ENCODE measurements at regions not wholly inside any gene's neighbourhood (a gene's known extent, or its start where the extent isn't known, plus 50 kb on each side); places are given as distances from the start of the nearest gene placed in this dataset.
A peak's percentile ranks its signal among the peaks of the same experiment; 100 is the strongest.
"Not testable (repeated sequence)": the region's sequence is repeated elsewhere in the genome, so short reads cannot be mapped to it uniquely, and the experiment has no call there.

- no peak overlapping the region for H3K27ac ChIP-seq (ENCODE audit: low read depth in 1 of 2, low read length in 1 of 2)
These were observed 479.0 kb downstream of the RAP2B start for GRCh38 chr3:153640689-153641665.

DNA sequence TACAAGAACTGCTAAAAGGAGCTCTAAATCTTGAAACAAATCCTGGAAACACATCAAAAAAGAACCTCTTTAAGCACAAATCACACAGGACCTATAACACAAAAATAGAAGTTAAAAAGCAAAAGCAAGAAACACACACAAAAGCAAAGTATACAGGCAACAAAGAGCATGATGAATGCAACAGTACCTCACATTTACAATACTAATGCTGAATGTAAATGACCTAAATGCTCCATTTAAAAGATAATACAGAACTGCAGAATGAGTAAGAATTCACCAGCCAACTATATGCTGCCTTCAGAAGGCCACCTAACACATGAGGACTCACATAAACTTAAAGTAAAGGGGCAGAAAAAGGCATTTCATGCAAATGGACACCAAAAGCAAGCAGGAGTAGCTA lies 478.6 kb upstream of the ARHGEF26 start:
- not testable (repeated sequence) for H3K4me1 ChIP-seq (ENCODE audit: control insufficient read depth in 5 of 5, insufficient read depth in 5 of 5, low read length in 5 of 5); ATAC-seq (ENCODE audit: insufficient read depth, low FRiP score); DNase-seq

More at GRCh38 chr3:153640689-153641665, 479.0 kb downstream of the RAP2B start:
- Histone ChIP-seq H3K9me3 (ENCODE audit: control insufficient read depth in 4 of 4, insufficient read depth in 3 of 4, low read length in 3 of 4) (peaks cover 0 to 8% (median 1%) of the 10 kb centered on the region in 4 donors), H3K4me1 (ENCODE audit: control insufficient read depth in 5 of 5, insufficient read depth in 5 of 5, low read length in 5 of 5) (peaks cover 0 to 9% (median 4%) of the 10 kb centered on the region in 5 donors), H3K4me3 (no peak overlapping the region), H3K36me3 (ENCODE audit: control insufficient read depth in 4 of 4, insufficient read depth in 4 of 4, low read length in 4 of 4) (no peaks in the 10 kb centered on the region), H3K9ac (ENCODE audit: insufficient read depth in 1 of 2, low read length in 2 of 2) (no peak overlapping the region), H3K27me3 (ENCODE audit: control insufficient read depth in 3 of 3, insufficient read depth in 3 of 3, low read length in 2 of 3) (no peaks in the 10 kb centered on the region)
- no peak for DNase-seq
- ATAC-seq (ENCODE audit: insufficient read depth, low FRiP score) = no peak
- WGBS, 2 donors = 93 to 94% methylated on average over 8 of the region's 8 CpGs
- no peak for TF ChIP-seq CTCF (IDR thresholded peaks at IDR 0.05; ENCODE audit: control extremely low read depth, extremely low read depth)

GRCh38 chr3:153643471-153643870 lies 477.7 kb upstream of the ARHGEF26 start:
- not testable (repeated sequence) for H3K9me3 ChIP-seq (ENCODE audit: control insufficient read depth in 4 of 4, insufficient read depth in 3 of 4, low read length in 3 of 4); DNase-seq; H3K27me3 ChIP-seq (ENCODE audit: control insufficient read depth in 3 of 3, insufficient read depth in 3 of 3, low read length in 2 of 3); H3K4me3 ChIP-seq; H3K36me3 ChIP-seq (ENCODE audit: control insufficient read depth in 4 of 4, insufficient read depth in 4 of 4, low read length in 4 of 4); ATAC-seq (ENCODE audit: insufficient read depth, low FRiP score); H3K9ac ChIP-seq (ENCODE audit: insufficient read depth in 1 of 2, low read length in 2 of 2); H3K27ac ChIP-seq (ENCODE audit: low read depth in 1 of 2, low read length in 1 of 2)
- 44 to 92% methylated on average over 2 of the region's 2 CpGs for WGBS, 2 donors
- peaks cover 0 to 12% (median 8%) of the 10 kb centered on the region in 5 donors for H3K4me1 ChIP-seq (ENCODE audit: control insufficient read depth in 5 of 5, insufficient read depth in 5 of 5, low read length in 5 of 5)

More for the DNA sequence above, 478.6 kb upstream of the ARHGEF26 start:
- H3K4me3 ChIP-seq; H3K36me3 ChIP-seq (ENCODE audit: control insufficient read depth in 4 of 4, insufficient read depth in 4 of 4, low read length in 4 of 4); H3K9ac ChIP-seq (ENCODE audit: insufficient read depth in 1 of 2, low read length in 2 of 2); H3K27me3 ChIP-seq (ENCODE audit: control insufficient read depth in 3 of 3, insufficient read depth in 3 of 3, low read length in 2 of 3); H3K27ac ChIP-seq (ENCODE audit: low read depth in 1 of 2, low read length in 1 of 2); H3K9me3 ChIP-seq (ENCODE audit: control insufficient read depth in 4 of 4, insufficient read depth in 3 of 4, low read length in 3 of 4): not testable (repeated sequence)

GRCh38 chr3:153649286-153649839 lies 471.8 kb upstream of the ARHGEF26 start:
- peak in 2 of 3 donors; percentile 62 to 75 for DNase-seq
- no peak for ATAC-seq (ENCODE audit: insufficient read depth, low FRiP score)

More at GRCh38 chr3:153649286-153649839, 471.8 kb upstream of the ARHGEF26 start:
- WGBS, 2 donors = 68 to 74% methylated on average over 2 of the region's 2 CpGs
- H3K9ac ChIP-seq (ENCODE audit: insufficient read depth in 1 of 2, low read length in 2 of 2) = peak overlapping the region in 1 of 2 donors; percentile 30
- H3K36me3 ChIP-seq (ENCODE audit: control insufficient read depth in 4 of 4, insufficient read depth in 4 of 4, low read length in 4 of 4) = no peaks in the 10 kb centered on the region
- TF ChIP-seq CTCF (IDR thresholded peaks at IDR 0.05; ENCODE audit: control extremely low read depth, extremely low read depth) = no peak
- peaks cover 0 to 30% (median 11%) of the 10 kb centered on the region in 5 donors for H3K4me1 ChIP-seq (ENCODE audit: control insufficient read depth in 5 of 5, insufficient read depth in 5 of 5, low read length in 5 of 5)
- no peak overlapping the region for H3K4me3 ChIP-seq
- H3K9me3 ChIP-seq (ENCODE audit: control insufficient read depth in 4 of 4, insufficient read depth in 3 of 4, low read length in 3 of 4) = peaks cover 0 to 8% (median under 1%) of the 10 kb centered on the region in 4 donors
- H3K27me3 ChIP-seq (ENCODE audit: control insufficient read depth in 3 of 3, insufficient read depth in 3 of 3, low read length in 2 of 3) = no peaks in the 10 kb centered on the region
- H3K27ac ChIP-seq (ENCODE audit: low read depth in 1 of 2, low read length in 1 of 2) = no peak overlapping the region

All from lung (tissue), 11 donors.